HCT116 (cell line): ENCODE measurements at regions not wholly inside any gene's neighbourhood (a gene's known extent, or its start where the extent isn't known, plus 50 kb on each side); places are given as distances from the start of the nearest gene placed in this dataset.

Experiments
- ATAC-seq: fragments of 200-7000 bp; cut with Tn5 transposase; 2 replicates; pipeline ENCODE4 v1.9.1; 2020; ENCODE audit warnings: mild to moderate bottlenecking, moderate library complexity
- BruUV-seq: library from RNA; stranded (reverse); fragments of 400-500 nt; replicated peaks from 2 replicates; lab custom pipeline; 2021; lab: Mats Ljungman, UMichigan
- CTCF ChIA-PET: fragments of 300-600 bp; sonication (Branson Sonifier 250); formaldehyde crosslinking; loops from one replicate; lab custom pipeline; 2021; ENCODE audit warnings: antibody characterized with exemption; lab: Charles Lee
- POLR2A ChIA-PET: fragments of 300-600, 350-600 bp; sonication (Branson Sonifier 250); formaldehyde crosslinking; loops from one replicate; lab custom pipeline; 2021; ENCODE audit warnings: antibody characterized with exemption; lab: Charles Lee
- RAD21 ChIA-PET, 2 experiments: fragments of 300-600 bp; sonication (Branson Sonifier 250); formaldehyde crosslinking; loops; one replicate each; lab custom pipeline; 2023; ENCODE audit warnings: low total read pairs in 2 of 2; ENCODE audit not compliant: uncharacterized antibody in 2 of 2, unreplicated experiment in 2 of 2, low non-redundant PET in 1 of 2; lab: Charles Lee
- DNase-seq: peaks from one replicate; pipeline ENCODE4 v3.0.0-alpha.2; 2010; ENCODE audit warnings: low read depth, low spot score
- H2AFZ ChIP-seq: fragments of 200-600 bp; shearing (Covaris generic), sonication (generic); 2 replicates; pipeline ENCODE4 v1.6.1; 2017; ENCODE audit warnings: low read depth, mixed run types, mixed read lengths, antibody characterized with exemption, low read length; ENCODE audit not compliant: poor library complexity, severe bottlenecking
- H3K27ac ChIP-seq: 2 replicates; pipeline ENCODE4 v1.5.1; 2012; ENCODE audit warnings: low read depth, low read length
- H3K27me3 ChIP-seq: fragments of 200-600 bp; sonication (generic); 2 replicates; pipeline ENCODE4 v1.6.1; 2016; ENCODE audit warnings: mixed run types, low read length, mixed read lengths; ENCODE audit not compliant: insufficient read depth
- H3K36me3 ChIP-seq, 2 experiments: fragments of 200-500 bp in 1 of 2; fragments of 200-600 bp in 1 of 2; sonication (Bioruptor generic) in 1 of 2; sonication (generic) in 1 of 2; 2 replicates each; pipeline versions ENCODE4 v1.5.1 to v1.6.1; 2014 to 2016; ENCODE audit warnings: low read length in 2 of 2, inconsistent platforms in 1 of 2, mixed read lengths in 1 of 2, mixed run types in 1 of 2; ENCODE audit not compliant: insufficient read depth in 2 of 2, control insufficient read depth in 1 of 2
- H3K4me1 ChIP-seq, 2 experiments: fragments of 200-600 bp in 1 of 2; sonication (generic) in 1 of 2; 2 replicates each; pipeline versions ENCODE4 v1.5.1 to v1.6.1; 2012 to 2017; ENCODE audit warnings: low read length in 2 of 2, inconsistent platforms in 1 of 2, mild to moderate bottlenecking in 1 of 2, mixed read lengths in 1 of 2, mixed run types in 1 of 2, moderate library complexity in 1 of 2; ENCODE audit not compliant: insufficient read depth in 2 of 2, control insufficient read depth in 1 of 2
- H3K4me2 ChIP-seq: fragments of 200-600 bp; sonication (generic); 2 replicates; pipeline ENCODE4 v1.6.1; 2017; ENCODE audit warnings: mixed run types, low read length, mixed read lengths
- H3K4me3 ChIP-seq, 2 experiments: fragments of 200-600 bp in 1 of 2; sonication (generic) in 1 of 2; replicated peaks in 1 of 2; 2 replicates each; pipeline ENCODE4 v1.5.1; 2011 to 2016; ENCODE audit warnings: low read length in 2 of 2, control low read depth in 1 of 2, low read depth in 1 of 2, mild to moderate bottlenecking in 1 of 2, mixed read lengths in 1 of 2, mixed run types in 1 of 2
- H3K79me2 ChIP-seq: fragments of 200-600 bp; sonication (generic); 2 replicates; pipeline ENCODE4 v1.6.1; 2017; ENCODE audit warnings: mild to moderate bottlenecking, mixed run types, low read length, moderate library complexity, mixed read lengths; ENCODE audit not compliant: insufficient read depth
- H3K9ac ChIP-seq: fragments of 200-600 bp; sonication (generic); 2 replicates; pipeline ENCODE4 v1.6.1; 2016; ENCODE audit warnings: low read length, mixed read lengths
- H3K9me2 ChIP-seq: fragments of 200-600 bp; sonication (generic), shearing (Covaris generic); 2 replicates; pipeline ENCODE4 v1.6.1; 2017; ENCODE audit warnings: mixed run types, mild to moderate bottlenecking, moderate library complexity; ENCODE audit not compliant: insufficient read depth
- H3K9me3 ChIP-seq, 2 experiments: fragments of 200-500 bp in 1 of 2; fragments of 200-600 bp in 1 of 2; sonication (Bioruptor generic) in 1 of 2; sonication (generic) in 1 of 2; 2 replicates each; pipeline ENCODE4 v1.6.1; 2014 to 2017; ENCODE audit warnings: low read length in 2 of 2, mixed read lengths in 2 of 2, inconsistent platforms in 1 of 2, low read depth in 1 of 2, mild to moderate bottlenecking in 1 of 2, mixed run types in 1 of 2, moderate library complexity in 1 of 2; ENCODE audit not compliant: control insufficient read depth in 1 of 2, insufficient read depth in 1 of 2
- H4K20me1 ChIP-seq: fragments of 200-600 bp; sonication (generic), shearing (Covaris generic); 2 replicates; pipeline ENCODE4 v1.6.1; 2017; ENCODE audit warnings: mixed run types, mild to moderate bottlenecking, moderate library complexity; ENCODE audit not compliant: insufficient read depth
- CBX3 ChIP-seq: IDR thresholded peaks from 2 replicates; pipeline ENCODE4 v1.6.1; 2012; ENCODE audit warnings: low read depth
- CEBPB ChIP-seq: IDR thresholded peaks from 2 replicates; pipeline ENCODE4 v1.6.1; 2012; ENCODE audit warnings: low read depth
- EGR1 ChIP-seq: IDR thresholded peaks from 2 replicates; pipeline ENCODE4 v1.6.1; 2012; ENCODE audit warnings: low read depth
- ELF1 ChIP-seq: IDR thresholded peaks from 2 replicates; pipeline ENCODE4 v1.6.1; 2012; ENCODE audit warnings: low read depth, borderline replicate concordance
- EZH2 ChIP-seq: fragments of 200-600 bp; sonication (generic); IDR thresholded peaks from 2 replicates; pipeline ENCODE4 v1.6.1; 2017; ENCODE audit warnings: antibody characterized with exemption, mixed run types
- EZH2phosphoT487 ChIP-seq: fragments of 200-600 bp; IDR thresholded peaks from 2 replicates; pipeline ENCODE4 v1.6.1; 2018; ENCODE audit warnings: antibody characterized with exemption, borderline replicate concordance
- JUND ChIP-seq: IDR thresholded peaks from 2 replicates; pipeline ENCODE4 v1.6.1; 2012
- POLR2A ChIP-seq: IDR thresholded peaks from 2 replicates; pipeline ENCODE4 v1.7.0; 2011; ENCODE audit warnings: borderline replicate concordance; ENCODE audit not compliant: insufficient read depth, insufficient read length; ENCODE audit errors: extremely low read depth
- RAD21 ChIP-seq: IDR thresholded peaks from 2 replicates; pipeline ENCODE4 v1.6.1; 2012; ENCODE audit warnings: low read depth, mild to moderate bottlenecking
- SIN3A ChIP-seq: IDR thresholded peaks from 2 replicates; pipeline ENCODE4 v1.6.1; 2012; ENCODE audit warnings: low read depth
- SP1 ChIP-seq: IDR thresholded peaks from 2 replicates; pipeline ENCODE4 v1.6.1; 2012; ENCODE audit warnings: low read depth
- SRF ChIP-seq: IDR thresholded peaks from 2 replicates; pipeline ENCODE4 v1.6.1; 2012; ENCODE audit warnings: low read depth
- ZBTB33 ChIP-seq: IDR thresholded peaks from 2 replicates; pipeline ENCODE4 v1.6.1; 2011; ENCODE audit warnings: mild to moderate bottlenecking, low read length, moderate library complexity; ENCODE audit not compliant: insufficient replicate concordance; ENCODE audit errors: extremely low read depth
- ZFX ChIP-seq: fragments of 450-650 bp; IDR thresholded peaks from 2 replicates; pipeline ENCODE4 v1.6.1; 2017
- ZNF274 ChIP-seq: fragments of 200-500 bp; sonication (Bioruptor generic); IDR thresholded peaks from 2 replicates; pipeline ENCODE4 v1.6.1; 2014; ENCODE audit warnings: mild to moderate bottlenecking, low read depth, low read length, inconsistent platforms
- intact Hi-C: fragments of 100-400 bp; cut with micrococcal nuclease; formaldehyde crosslinking; loops from 2 replicates; pipeline ENCODE4 v1.10.0; 2022
- TF ChIP-seq, protein P1 (sequence below): IDR thresholded peaks from 2 replicates; pipeline ENCODE4 v1.6.1; 2012

GRCh38 chr4:126718136-126718535 is 914.6 kb upstream of the INTU start:
- no peak overlapping the region for H2AFZ ChIP-seq
- TF ChIP-seq EZH2 (no peak), SRF (no peak), ZBTB33 (no peak), SIN3A (no peak)
- TF ChIP-seq, all 23 proteins: peak for 0
- H3K27ac ChIP-seq: no peak overlapping the region
- no peaks in the 10 kb centered on the region for H3K79me2 ChIP-seq
- no peaks in the 10 kb centered on the region for H3K9me3 ChIP-seq
- H3K36me3 ChIP-seq: no peaks in the 10 kb centered on the region
- intact Hi-C loops: no loop called here
- H3K9ac ChIP-seq: no peak overlapping the region
- RAD21 ChIA-PET: no interaction called here
- POLR2A ChIA-PET: no interaction called here
- CTCF ChIA-PET: no interaction called here
- no peak overlapping the region for H3K4me3 ChIP-seq
- no peaks in the 10 kb centered on the region for H4K20me1 ChIP-seq
- H3K27me3 ChIP-seq: no peaks in the 10 kb centered on the region
- no peaks in the 10 kb centered on the region for H3K9me2 ChIP-seq
- DNase-seq (no peak), ATAC-seq (no peak)
- BruUV-seq: no TSS peak
- H3K4me1 ChIP-seq: no peaks in the 10 kb centered on the region
- H3K4me2 ChIP-seq: no peak overlapping the region

GRCh38 chr4:126719852-126720251 is 912.9 kb upstream of the INTU start:
- POLR2A ChIA-PET: no interaction called here
- DNase-seq (no peak), ATAC-seq (no peak)
- no peaks in the 10 kb centered on the region for H3K79me2 ChIP-seq
- no peaks in the 10 kb centered on the region for H3K27me3 ChIP-seq
- no peak overlapping the region for H3K27ac ChIP-seq
- no peak overlapping the region for H2AFZ ChIP-seq
- no peak overlapping the region for H3K4me2 ChIP-seq
- no peak for TF ChIP-seq ZNF274
- TF ChIP-seq RAD21: no peak
- TF ChIP-seq EZH2: no peak
- no peak for TF ChIP-seq SRF
- no peak for TF ChIP-seq ELF1
- no peak for TF ChIP-seq CEBPB
- no peak for TF ChIP-seq POLR2A
- TF ChIP-seq EZH2phosphoT487: no peak
- no peak for TF ChIP-seq SP1
- TF ChIP-seq SIN3A: no peak
- TF ChIP-seq CBX3: no peak
- TF ChIP-seq ZFX: no peak
- TF ChIP-seq JUND: no peak
- TF ChIP-seq, protein P1, sequence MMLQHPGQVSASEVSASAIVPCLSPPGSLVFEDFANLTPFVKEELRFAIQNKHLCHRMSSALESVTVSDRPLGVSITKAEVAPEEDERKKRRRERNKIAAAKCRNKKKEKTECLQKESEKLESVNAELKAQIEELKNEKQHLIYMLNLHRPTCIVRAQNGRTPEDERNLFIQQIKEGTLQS: no peak
- TF ChIP-seq EGR1: no peak
- CTCF ChIA-PET: no interaction called here
- no peaks in the 10 kb centered on the region for H3K4me1 ChIP-seq
- no peak overlapping the region for H3K4me3 ChIP-seq
- no peaks in the 10 kb centered on the region for H3K9me2 ChIP-seq
- no peaks in the 10 kb centered on the region for H4K20me1 ChIP-seq
- no peaks in the 10 kb centered on the region for H3K36me3 ChIP-seq
- no peaks in the 10 kb centered on the region for H3K9me3 ChIP-seq
- no TSS peak for BruUV-seq
- RAD21 ChIA-PET: no interaction called here
- intact Hi-C loops: no loop called here
- no peak overlapping the region for H3K9ac ChIP-seq
